Osteoblast (primary cell): ENCODE measurements at regions not wholly inside any gene's neighbourhood (a gene's known extent, or its start where the extent isn't known, plus 50 kb on each side); places are given as distances from the start of the nearest gene placed in this dataset.
A peak's percentile ranks its signal among the peaks of the same experiment; 100 is the strongest.

Source experiments
- DNase-seq: peaks from one replicate; pipeline ENCODE4 v3.0.0; 2011; ENCODE audit warnings: low spot score, mixed read lengths; ENCODE audit not compliant: insufficient read length; ENCODE audit errors: missing footprints
- H2AFZ ChIP-seq: 2 replicates; pipeline ENCODE4 v1.6.0; 2011; ENCODE audit warnings: mild to moderate bottlenecking, low read length
- H3K27ac ChIP-seq: 2 replicates; pipeline ENCODE4 v1.5.1; 2011; ENCODE audit warnings: mild to moderate bottlenecking, low read depth, low read length, moderate library complexity
- H3K27me3 ChIP-seq: 2 replicates; pipeline ENCODE4 v1.6.0; 2012; ENCODE audit warnings: mild to moderate bottlenecking, control low read depth, inconsistent platforms, low read length, moderate library complexity; ENCODE audit not compliant: insufficient read depth
- H3K36me3 ChIP-seq: 2 replicates; pipeline ENCODE4 v1.5.1; 2011; ENCODE audit warnings: mild to moderate bottlenecking, low read length, control low read depth, moderate library complexity; ENCODE audit not compliant: insufficient read depth
- H3K4me1 ChIP-seq: 2 replicates; pipeline ENCODE4 v1.5.1; 2011; ENCODE audit warnings: mild to moderate bottlenecking, low read length, control low read depth, moderate library complexity; ENCODE audit not compliant: insufficient read depth
- H3K4me2 ChIP-seq: 2 replicates; pipeline ENCODE4 v1.6.0; 2011; ENCODE audit warnings: mild to moderate bottlenecking, low read length; ENCODE audit not compliant: insufficient read depth
- H3K4me3 ChIP-seq: fragments of 200-600 bp; sonication (generic); 3 replicates; pipeline ENCODE4 v1.5.1; 2012; ENCODE audit warnings: mild to moderate bottlenecking, low read length, inconsistent platforms; ENCODE audit not compliant: insufficient read depth
- H3K79me2 ChIP-seq: 2 replicates; pipeline ENCODE4 v1.6.0; 2012; ENCODE audit warnings: mild to moderate bottlenecking, low read length, control low read depth, inconsistent platforms; ENCODE audit not compliant: insufficient read depth
- H3K9me3 ChIP-seq: 2 replicates; pipeline ENCODE4 v1.5.1; 2011; ENCODE audit warnings: low read depth, low read length, control low read depth
- H4K20me1 ChIP-seq: 2 replicates; pipeline ENCODE4 v1.6.0; 2012; ENCODE audit warnings: mild to moderate bottlenecking, low read length, control low read depth; ENCODE audit not compliant: insufficient read depth
- TF ChIP-seq, protein P1 (sequence below): IDR thresholded peaks from 2 replicates; pipeline ENCODE4 v1.5.1; 2011; ENCODE audit warnings: mild to moderate bottlenecking, low read depth, low read length, moderate library complexity; ENCODE audit errors: extremely low read depth

DNA sequence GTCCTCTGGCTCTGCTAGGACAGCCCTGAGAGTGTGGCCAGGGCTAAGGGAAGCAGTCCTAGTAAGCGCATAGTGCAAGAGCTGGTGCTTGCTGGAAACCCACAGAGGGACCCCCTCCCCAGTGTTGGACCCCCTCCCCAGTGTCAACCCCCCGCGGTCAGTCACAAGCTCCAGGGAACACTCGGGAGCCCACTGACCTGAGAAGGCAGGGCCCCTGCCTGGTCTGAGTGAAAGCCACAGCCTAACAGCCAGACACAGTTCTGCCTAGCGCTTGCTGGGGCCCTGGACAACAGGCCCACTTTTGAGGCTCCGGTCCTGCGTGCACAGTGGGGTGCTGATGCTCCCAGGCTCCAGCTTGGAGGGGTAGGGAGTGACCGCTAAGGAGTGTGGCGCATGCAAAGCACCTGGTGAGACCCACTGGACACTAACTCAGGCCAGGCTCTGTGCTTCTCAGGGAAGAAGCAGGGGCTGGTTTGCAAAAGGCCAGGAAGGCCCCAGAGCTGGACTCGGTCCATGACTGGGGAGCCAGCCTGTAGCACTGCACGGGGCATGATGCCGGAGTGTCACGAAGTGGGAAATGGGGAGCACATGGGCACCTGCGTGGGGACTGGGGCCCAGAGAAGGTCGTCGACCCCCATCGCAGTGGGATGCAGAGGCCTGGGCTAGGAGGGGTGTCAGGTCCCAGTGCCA is 175.8 kb upstream of the PPP2R2D start:
- Histone ChIP-seq H3K27ac (no peak overlapping the region), H3K79me2 (no peaks in the 10 kb centered on the region), H3K27me3 (no peaks in the 10 kb centered on the region), H3K9me3 (no peaks in the 10 kb centered on the region), H3K4me2 (no peak overlapping the region), H3K4me1 (no peaks in the 10 kb centered on the region), H2AFZ (no peak overlapping the region), H4K20me1 (no peaks in the 10 kb centered on the region), H3K4me3 (no peak overlapping the region), H3K36me3 (no peaks in the 10 kb centered on the region)
- TF ChIP-seq, protein P1, sequence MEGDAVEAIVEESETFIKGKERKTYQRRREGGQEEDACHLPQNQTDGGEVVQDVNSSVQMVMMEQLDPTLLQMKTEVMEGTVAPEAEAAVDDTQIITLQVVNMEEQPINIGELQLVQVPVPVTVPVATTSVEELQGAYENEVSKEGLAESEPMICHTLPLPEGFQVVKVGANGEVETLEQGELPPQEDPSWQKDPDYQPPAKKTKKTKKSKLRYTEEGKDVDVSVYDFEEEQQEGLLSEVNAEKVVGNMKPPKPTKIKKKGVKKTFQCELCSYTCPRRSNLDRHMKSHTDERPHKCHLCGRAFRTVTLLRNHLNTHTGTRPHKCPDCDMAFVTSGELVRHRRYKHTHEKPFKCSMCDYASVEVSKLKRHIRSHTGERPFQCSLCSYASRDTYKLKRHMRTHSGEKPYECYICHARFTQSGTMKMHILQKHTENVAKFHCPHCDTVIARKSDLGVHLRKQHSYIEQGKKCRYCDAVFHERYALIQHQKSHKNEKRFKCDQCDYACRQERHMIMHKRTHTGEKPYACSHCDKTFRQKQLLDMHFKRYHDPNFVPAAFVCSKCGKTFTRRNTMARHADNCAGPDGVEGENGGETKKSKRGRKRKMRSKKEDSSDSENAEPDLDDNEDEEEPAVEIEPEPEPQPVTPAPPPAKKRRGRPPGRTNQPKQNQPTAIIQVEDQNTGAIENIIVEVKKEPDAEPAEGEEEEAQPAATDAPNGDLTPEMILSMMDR = no peak
- peak; percentile 61 for DNase-seq

DNA sequence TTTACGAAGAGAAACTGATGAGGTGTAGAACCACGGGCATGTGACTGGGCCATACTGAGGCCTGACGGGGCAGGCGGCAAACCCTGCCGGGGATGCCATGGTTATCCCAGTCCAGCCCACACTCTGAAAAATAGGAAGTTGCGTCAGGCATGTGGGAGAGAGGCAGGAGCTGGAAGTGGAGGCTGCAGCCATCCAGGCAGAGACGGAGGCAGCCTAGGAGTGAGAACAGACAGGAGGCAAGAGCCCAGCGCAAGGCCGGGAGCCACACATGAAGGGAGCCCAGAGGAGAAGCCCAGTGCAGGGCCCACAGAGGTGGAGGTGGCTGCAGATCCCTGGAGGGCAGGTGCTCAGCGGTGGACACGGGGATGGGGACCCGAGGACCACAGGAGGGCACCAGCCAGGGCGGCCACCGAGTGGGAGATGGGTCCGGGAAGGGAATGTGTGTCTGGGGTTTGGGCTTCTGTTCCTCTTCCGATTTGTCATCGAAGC is 175.2 kb upstream of the PPP2R2D start:
- Histone ChIP-seq H3K36me3 (no peaks in the 10 kb centered on the region), H3K27me3 (no peaks in the 10 kb centered on the region), H3K4me3 (no peak overlapping the region), H4K20me1 (no peaks in the 10 kb centered on the region), H3K27ac (no peak overlapping the region), H2AFZ (no peak overlapping the region), H3K9me3 (no peaks in the 10 kb centered on the region), H3K79me2 (no peaks in the 10 kb centered on the region), H3K4me1 (no peaks in the 10 kb centered on the region), H3K4me2 (no peak overlapping the region)
- TF ChIP-seq, protein P1 = no peak
- no peak for DNase-seq

DNA sequence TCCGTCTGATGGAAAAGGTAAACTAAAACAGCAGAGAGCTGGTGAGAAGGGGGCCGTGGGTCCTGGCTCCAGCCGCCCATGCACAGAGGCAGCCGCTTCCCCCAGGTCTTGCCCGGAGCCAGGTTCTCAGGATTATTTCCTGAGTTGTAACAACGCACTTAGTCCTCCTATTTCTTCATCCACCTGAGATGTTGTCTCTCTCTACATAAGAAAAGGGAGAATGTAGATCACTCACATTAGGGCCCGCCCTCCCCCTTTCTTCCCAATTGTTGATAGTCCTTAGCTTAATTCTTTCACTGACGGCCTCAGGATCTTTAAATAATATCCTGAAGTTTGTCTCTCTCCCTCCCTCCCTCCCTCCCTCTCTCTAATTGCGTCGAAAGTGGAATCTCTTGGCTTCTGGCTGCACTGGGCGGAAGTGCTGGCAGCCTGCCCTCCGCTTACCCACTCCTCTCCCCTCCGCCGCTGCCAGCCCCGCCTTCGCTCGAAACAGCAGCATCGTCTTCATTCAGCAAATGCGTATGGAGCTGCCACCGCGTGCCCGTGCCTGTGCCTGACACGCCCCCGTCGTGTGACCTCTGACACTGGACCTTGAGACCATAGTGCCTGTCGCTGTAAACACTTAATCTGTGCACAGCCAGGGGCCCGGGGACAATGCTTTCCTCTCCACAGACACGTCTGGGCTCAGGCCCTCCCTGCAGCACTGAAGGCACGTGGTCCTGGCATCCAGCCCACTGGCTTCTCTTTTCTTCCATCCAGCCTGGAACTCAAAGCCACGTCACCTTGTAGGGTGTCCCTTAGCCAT is 174.5 kb upstream of the PPP2R2D start:
- TF ChIP-seq, protein P1 = no peak
- no peak overlapping the region for H2AFZ ChIP-seq
- no peaks in the 10 kb centered on the region for H3K9me3 ChIP-seq
- H3K36me3 ChIP-seq = no peaks in the 10 kb centered on the region
- no peak overlapping the region for H3K27ac ChIP-seq
- no peaks in the 10 kb centered on the region for H4K20me1 ChIP-seq
- H3K4me3 ChIP-seq = no peak overlapping the region
- H3K4me1 ChIP-seq = no peaks in the 10 kb centered on the region
- no peak overlapping the region for H3K4me2 ChIP-seq
- no peaks in the 10 kb centered on the region for H3K27me3 ChIP-seq
- peak; percentile 68 for DNase-seq
- no peaks in the 10 kb centered on the region for H3K79me2 ChIP-seq

DNA sequence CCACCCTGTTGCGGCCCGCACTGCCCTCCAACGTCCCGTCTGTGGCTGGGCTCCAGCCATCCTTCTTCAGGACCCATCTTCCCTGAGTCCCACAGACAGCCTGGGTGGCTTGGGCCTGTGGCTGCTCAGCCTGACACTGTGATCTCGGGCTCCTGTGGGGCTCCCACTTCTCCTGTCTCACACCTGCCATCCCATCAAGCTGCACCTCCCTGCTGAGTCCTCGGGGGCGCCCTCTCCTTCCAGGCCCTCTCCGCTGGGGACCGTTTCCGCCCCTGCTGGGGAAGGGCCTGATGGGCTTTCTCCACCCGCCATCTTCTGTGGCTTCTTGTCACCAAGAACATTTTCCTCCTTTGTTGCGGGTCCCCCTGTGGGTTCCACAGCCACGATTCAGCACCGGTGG is 173.8 kb upstream of the PPP2R2D start:
- Histone ChIP-seq H3K4me2 (no peak overlapping the region), H3K9me3 (no peaks in the 10 kb centered on the region), H4K20me1 (no peaks in the 10 kb centered on the region), H3K27me3 (no peaks in the 10 kb centered on the region), H2AFZ (no peak overlapping the region), H3K4me1 (no peaks in the 10 kb centered on the region), H3K4me3 (no peak overlapping the region), H3K79me2 (no peaks in the 10 kb centered on the region), H3K27ac (no peak overlapping the region), H3K36me3 (no peaks in the 10 kb centered on the region)
- TF ChIP-seq, protein P1 = no peak
- no peak for DNase-seq
